ENCODE measurements at regions not wholly inside any gene's neighbourhood (a gene's known extent, or its start where the extent isn't known, plus 50 kb on each side); places are given as distances from the start of the nearest gene placed in this dataset.

DNA sequence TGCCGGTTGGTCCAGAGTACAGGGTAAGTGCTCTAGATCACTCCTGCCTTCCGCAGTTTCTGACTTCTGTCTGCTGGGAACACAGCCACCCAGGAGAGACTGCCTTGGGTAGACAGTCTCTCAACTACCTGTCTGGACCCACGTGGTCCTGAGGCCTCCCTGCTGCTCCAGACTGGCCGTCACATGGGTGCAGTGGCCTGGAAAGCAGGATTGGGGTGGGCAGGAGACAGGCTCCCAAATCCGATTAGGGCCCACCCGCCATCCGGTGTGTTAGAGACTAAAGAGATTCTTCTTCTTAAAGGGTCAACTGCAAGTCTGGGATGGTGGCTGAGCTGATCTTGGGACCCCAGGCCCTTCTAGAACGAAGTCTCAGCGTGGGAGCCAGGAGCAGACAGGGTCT, 105.5 kb downstream of the EBNA1BP2 start:
- no peaks in the 10 kb centered on the region for H3K9me3 ChIP-seq
- peaks cover 0 to 22% (median 7%) of the 10 kb centered on the region in 3 donors for H3K4me1 ChIP-seq
- WGBS, 2 donors (ENCODE audit: low coverage in 1 of 2) = no CpG with 5 or more reads among the region's 9 CpGs
- ATAC-seq = no peak
- no peaks in the 10 kb centered on the region for H3K27me3 ChIP-seq
- H3K36me3 ChIP-seq = no peaks in the 10 kb centered on the region
- H3K4me3 ChIP-seq = no peak overlapping the region
- TF ChIP-seq EP300 (IDR thresholded peaks at IDR 0.05) = no peak
- no peak for TF ChIP-seq POLR2A (IDR thresholded peaks at IDR 0.05)
- no peak for TF ChIP-seq POLR2AphosphoS5 (IDR thresholded peaks at IDR 0.05)
- TF ChIP-seq, protein P1, sequence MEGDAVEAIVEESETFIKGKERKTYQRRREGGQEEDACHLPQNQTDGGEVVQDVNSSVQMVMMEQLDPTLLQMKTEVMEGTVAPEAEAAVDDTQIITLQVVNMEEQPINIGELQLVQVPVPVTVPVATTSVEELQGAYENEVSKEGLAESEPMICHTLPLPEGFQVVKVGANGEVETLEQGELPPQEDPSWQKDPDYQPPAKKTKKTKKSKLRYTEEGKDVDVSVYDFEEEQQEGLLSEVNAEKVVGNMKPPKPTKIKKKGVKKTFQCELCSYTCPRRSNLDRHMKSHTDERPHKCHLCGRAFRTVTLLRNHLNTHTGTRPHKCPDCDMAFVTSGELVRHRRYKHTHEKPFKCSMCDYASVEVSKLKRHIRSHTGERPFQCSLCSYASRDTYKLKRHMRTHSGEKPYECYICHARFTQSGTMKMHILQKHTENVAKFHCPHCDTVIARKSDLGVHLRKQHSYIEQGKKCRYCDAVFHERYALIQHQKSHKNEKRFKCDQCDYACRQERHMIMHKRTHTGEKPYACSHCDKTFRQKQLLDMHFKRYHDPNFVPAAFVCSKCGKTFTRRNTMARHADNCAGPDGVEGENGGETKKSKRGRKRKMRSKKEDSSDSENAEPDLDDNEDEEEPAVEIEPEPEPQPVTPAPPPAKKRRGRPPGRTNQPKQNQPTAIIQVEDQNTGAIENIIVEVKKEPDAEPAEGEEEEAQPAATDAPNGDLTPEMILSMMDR (IDR thresholded peaks at IDR 0.05) = no peak
- no peak overlapping the region for H3K27ac ChIP-seq

DNA sequence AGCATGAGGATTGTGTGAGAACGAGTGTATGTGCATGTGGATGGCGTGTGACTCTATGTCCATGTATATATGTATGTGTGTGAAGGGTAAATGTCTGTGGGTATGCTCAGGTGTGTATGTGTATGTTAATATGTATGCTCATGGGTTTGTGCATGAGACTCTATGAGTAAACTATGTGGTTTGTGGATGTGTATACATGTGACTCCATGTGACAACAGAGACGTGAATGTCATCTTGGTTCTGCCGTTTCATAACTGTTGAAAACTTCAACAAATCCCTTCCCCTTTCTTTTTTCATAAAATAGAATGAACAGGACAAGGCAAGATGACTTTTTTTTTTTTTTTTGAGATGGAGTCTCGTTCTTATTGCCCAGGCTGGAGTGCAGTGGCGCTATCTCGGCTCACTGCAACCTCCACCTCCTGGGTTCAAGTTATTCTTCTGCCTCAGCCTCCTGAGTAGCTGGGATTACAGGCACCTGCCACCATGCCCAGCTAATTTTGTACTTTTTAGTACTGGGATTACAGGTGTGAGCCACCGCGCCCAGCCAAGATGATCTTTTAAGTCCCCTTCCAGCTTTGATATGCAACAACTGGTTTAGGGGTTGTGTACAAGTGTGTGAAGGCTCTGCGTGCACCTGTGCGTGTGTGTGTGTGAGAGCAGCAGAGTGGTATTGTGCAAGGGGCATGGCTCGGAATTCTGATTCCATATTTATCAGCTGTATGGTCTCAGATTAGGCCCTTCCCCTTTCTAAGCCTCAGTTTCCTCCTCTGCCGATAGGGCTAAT, 106.3 kb downstream of the EBNA1BP2 start:
- Histone ChIP-seq H3K27me3 (no peaks in the 10 kb centered on the region), H3K4me3 (no peak overlapping the region), H3K36me3 (no peaks in the 10 kb centered on the region), H3K9me3 (no peaks in the 10 kb centered on the region), H3K27ac (no peak overlapping the region), H3K4me1 (peaks cover 0 to 22% (median 7%) of the 10 kb centered on the region in 3 donors)
- no peak for ATAC-seq
- TF ChIP-seq POLR2AphosphoS5 (IDR thresholded peaks at IDR 0.05) (no peak), EP300 (IDR thresholded peaks at IDR 0.05) (no peak), POLR2A (IDR thresholded peaks at IDR 0.05) (no peak)
- TF ChIP-seq, protein P1 (IDR thresholded peaks at IDR 0.05) = no peak
- 91 to 94% methylated on average over 8 to 12 of the region's 13 CpGs for WGBS, 2 donors (ENCODE audit: low coverage in 1 of 2)

DNA sequence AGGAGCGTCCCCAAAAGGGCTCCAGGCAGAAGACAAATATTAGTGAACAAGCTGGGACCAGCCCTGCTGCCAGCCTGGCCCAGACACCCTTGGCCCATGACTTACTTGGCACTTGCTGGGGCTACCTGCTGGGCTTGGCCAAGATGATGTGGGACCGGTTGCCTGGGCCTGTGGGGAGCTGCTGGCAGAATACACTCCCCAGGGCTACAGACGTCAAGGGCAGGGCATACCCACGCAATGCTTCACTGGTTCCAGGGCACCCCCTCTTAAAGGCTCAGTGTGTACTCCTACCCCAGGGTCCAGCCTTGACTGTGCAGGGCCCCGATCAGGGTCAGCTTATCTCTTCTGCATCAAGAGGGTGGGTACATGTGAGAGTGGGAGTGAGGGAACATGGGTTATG, 106.5 kb upstream of the SLC2A1 start:
- no peaks in the 10 kb centered on the region for H3K9me3 ChIP-seq
- TF ChIP-seq POLR2AphosphoS5 (IDR thresholded peaks at IDR 0.05) (no peak), EP300 (IDR thresholded peaks at IDR 0.05) (no peak), POLR2A (IDR thresholded peaks at IDR 0.05) (no peak)
- TF ChIP-seq, protein P1 (IDR thresholded peaks at IDR 0.05) = no peak
- H3K4me3 ChIP-seq = no peak overlapping the region
- peaks cover 0 to 22% (median 7%) of the 10 kb centered on the region in 3 donors for H3K4me1 ChIP-seq
- ATAC-seq = no peak
- H3K27ac ChIP-seq = no peak overlapping the region
- 100% methylated on average over 1 to 3 of the region's 5 CpGs for WGBS, 2 donors (ENCODE audit: low coverage in 1 of 2)
- no peaks in the 10 kb centered on the region for H3K36me3 ChIP-seq
- no peaks in the 10 kb centered on the region for H3K27me3 ChIP-seq

DNA sequence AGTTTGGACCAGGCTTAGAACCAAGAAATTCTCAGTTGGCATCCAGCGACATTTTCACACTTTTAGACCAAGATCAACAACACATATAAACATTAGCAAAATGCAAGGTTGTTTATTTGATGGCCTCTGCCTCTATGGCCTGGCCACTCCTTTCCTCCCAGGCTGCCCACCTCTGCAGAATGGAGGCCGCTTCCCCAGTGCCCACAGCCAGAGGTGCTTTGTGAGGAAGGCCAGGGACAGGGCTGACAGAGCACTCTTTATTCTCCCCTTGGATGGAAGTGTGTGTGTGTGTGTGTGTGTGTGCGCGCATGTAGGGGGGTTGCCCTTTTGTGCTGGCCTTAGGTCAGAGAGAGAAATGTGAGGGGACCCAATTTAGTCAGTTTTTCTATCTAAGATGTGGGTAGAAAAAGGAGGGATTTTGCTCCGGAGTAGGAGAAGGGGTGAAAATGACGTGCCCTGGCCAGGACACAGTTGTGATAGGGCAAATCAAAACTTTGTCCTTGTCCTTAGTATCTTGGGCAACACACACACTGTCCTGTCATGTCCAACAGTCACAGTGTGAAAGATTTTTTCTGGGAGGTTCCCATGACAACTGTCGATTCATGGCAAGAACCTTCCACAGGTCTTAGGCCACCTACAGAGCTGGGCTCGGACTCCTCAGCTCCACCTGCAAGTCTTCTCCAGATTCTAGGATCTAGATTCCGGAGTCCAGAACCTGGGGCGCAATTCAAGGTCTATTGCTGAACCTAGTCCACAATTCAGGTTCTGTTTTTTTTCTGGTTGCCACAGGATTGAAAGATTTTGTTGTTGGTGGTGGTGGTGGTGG, 104.9 kb upstream of the SLC2A1 start:
- no peak overlapping the region for H3K27ac ChIP-seq
- no peaks in the 10 kb centered on the region for H3K9me3 ChIP-seq
- ATAC-seq = no peak
- no peak for TF ChIP-seq EP300 (IDR thresholded peaks at IDR 0.05)
- WGBS, 2 donors (ENCODE audit: low coverage in 1 of 2) = 85% methylated on average over 7 of the region's 10 CpGs; no CpG with 5 or more reads in 1 of the 2 donors
- no peak overlapping the region for H3K4me3 ChIP-seq
- no peaks in the 10 kb centered on the region for H3K36me3 ChIP-seq
- peaks cover 0 to 12% (median 7%) of the 10 kb centered on the region in 3 donors for H3K4me1 ChIP-seq
- H3K27me3 ChIP-seq = peaks cover 4% of the 10 kb centered on the region

DNA sequence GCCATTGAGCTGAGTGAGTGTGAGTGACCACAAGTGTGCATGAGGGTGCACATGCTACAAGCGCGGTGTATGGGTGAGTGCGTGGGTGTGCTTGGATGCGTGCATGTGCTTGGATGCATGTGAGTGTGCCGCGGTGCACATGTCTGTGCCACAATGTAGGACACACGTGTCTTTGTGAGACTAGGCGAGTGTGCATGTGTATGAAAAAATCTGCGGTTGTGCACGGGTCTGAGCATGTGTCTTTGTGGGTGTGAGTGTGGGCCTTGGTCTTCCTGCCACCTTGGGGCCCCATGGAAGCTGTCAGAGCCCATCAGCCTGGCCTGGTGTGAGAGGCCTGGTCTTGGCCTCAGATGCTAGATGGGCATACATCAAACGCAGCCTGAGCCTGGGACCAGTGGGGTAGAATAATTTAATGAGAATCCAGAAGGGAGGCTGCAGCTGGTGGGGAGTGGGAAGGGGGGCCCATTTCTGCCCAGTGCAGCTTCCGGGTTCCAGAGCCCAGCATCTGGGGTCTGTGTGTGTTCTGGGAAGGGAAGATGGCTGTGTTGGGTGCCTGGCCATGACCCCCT, 103.9 kb upstream of the SLC2A1 start:
- H3K4me1 ChIP-seq = peaks cover 0 to 7% (median 0%) of the 10 kb centered on the region in 3 donors
- H3K36me3 ChIP-seq = no peaks in the 10 kb centered on the region
- ATAC-seq = no peak
- WGBS, 2 donors (ENCODE audit: low coverage in 1 of 2) = 89 to 91% methylated on average over 10 of the region's 12 CpGs
- peaks cover 10% of the 10 kb centered on the region for H3K27me3 ChIP-seq
- no peak for TF ChIP-seq POLR2AphosphoS5 (IDR thresholded peaks at IDR 0.05)
- TF ChIP-seq, protein P1 (IDR thresholded peaks at IDR 0.05) = no peak
- no peak for TF ChIP-seq EP300 (IDR thresholded peaks at IDR 0.05)
- no peak for TF ChIP-seq POLR2A (IDR thresholded peaks at IDR 0.05)
- H3K27ac ChIP-seq = no peak overlapping the region
- H3K9me3 ChIP-seq = no peaks in the 10 kb centered on the region
- no peak overlapping the region for H3K4me3 ChIP-seq

All from gastroesophageal sphincter (tissue), 4 donors.